Endothelial cell of umbilical vein (primary cell): ENCODE measurements at regions not wholly inside any gene's neighbourhood (a gene's known extent, or its start where the extent isn't known, plus 50 kb on each side); places are given as distances from the start of the nearest gene placed in this dataset.

ENCODE experiments used
- BruUV-seq: library from RNA; stranded (reverse); fragments of 400-500 nt; replicated peaks from 2 replicates; lab custom pipeline; 2021; lab: Mats Ljungman, UMichigan
- CTCF ChIA-PET: fragments of 300-600, 350-600 bp; sonication (Branson Sonifier 250); formaldehyde crosslinking; loops from one replicate; lab custom pipeline; 2021; ENCODE audit warnings: antibody characterized with exemption, inconsistent platforms; lab: Charles Lee
- POLR2A ChIA-PET: fragments of 300-600, 350-600 bp; sonication (Branson Sonifier 250); formaldehyde crosslinking; loops from one replicate; lab custom pipeline; 2021; ENCODE audit warnings: antibody characterized with exemption, inconsistent platforms; lab: Charles Lee
- DNase-seq: peaks from one replicate; pipeline ENCODE4 v3.0.0-alpha.2; 2011; ENCODE audit warnings: low read depth, low spot score
- FAIRE-seq: peaks from 2 replicates; lab custom pipeline; 2011; peaks lifted over from hg19 to GRCh38; lab: Jason Lieb, UNC
- H2AFZ ChIP-seq: 2 replicates; pipeline ENCODE4 v1.6.0; 2012; ENCODE audit warnings: low read depth, low read length, control low read depth, inconsistent platforms
- H3K27ac ChIP-seq: 2 replicates; pipeline ENCODE4 v1.5.1; 2011; ENCODE audit warnings: low read depth, mild to moderate bottlenecking, control low read depth, low read length, moderate library complexity; ENCODE audit not compliant: insufficient read depth
- H3K27me3 ChIP-seq, 2 experiments: 2 replicates each; pipeline versions ENCODE4 v1.6.0 to v1.6.1; 2011; ENCODE audit warnings: low read length in 2 of 2, mixed read lengths in 1 of 2; ENCODE audit not compliant: control insufficient read depth in 2 of 2, insufficient read depth in 2 of 2
- H3K36me3 ChIP-seq, 2 experiments: 2 replicates in 1 of 2; 3 replicates in 1 of 2; pipeline ENCODE4 v1.5.1; 2011; ENCODE audit warnings: low read length in 2 of 2, mild to moderate bottlenecking in 1 of 2, moderate library complexity in 1 of 2; ENCODE audit not compliant: control insufficient read depth in 2 of 2, insufficient read depth in 2 of 2; ENCODE audit errors: extremely low read depth in 1 of 2
- H3K4me1 ChIP-seq: 3 replicates; pipeline ENCODE4 v1.5.1; 2011; ENCODE audit warnings: mild to moderate bottlenecking, low read length; ENCODE audit not compliant: control insufficient read depth, insufficient read depth; ENCODE audit errors: extremely low read depth
- H3K4me2 ChIP-seq: 2 replicates; pipeline ENCODE4 v1.6.1; 2011; ENCODE audit warnings: low read length, control low read depth, mixed read lengths; ENCODE audit not compliant: insufficient read depth
- H3K4me3 ChIP-seq, 3 experiments: fragments of 200-600 bp in 1 of 3; sonication (generic), shearing (Covaris generic) in 1 of 3; replicated peaks in 1 of 3; 2 replicates each; pipeline ENCODE4 v1.5.1; 2011 to 2016; ENCODE audit warnings: control low read depth in 3 of 3, low read length in 3 of 3, mild to moderate bottlenecking in 2 of 3, inconsistent platforms in 1 of 3, low read depth in 1 of 3, moderate library complexity in 1 of 3; ENCODE audit not compliant: insufficient read depth in 1 of 3
- H3K79me2 ChIP-seq: 2 replicates; pipeline ENCODE4 v1.6.0; 2012; ENCODE audit warnings: low read length, inconsistent platforms; ENCODE audit not compliant: control insufficient read depth, insufficient read depth
- H3K9ac ChIP-seq: replicated peaks from 2 replicates; pipeline ENCODE3; 2011; ENCODE audit warnings: low read length, control low read depth; ENCODE audit not compliant: insufficient read depth; ENCODE audit errors: extremely low read depth
- H3K9me1 ChIP-seq: replicated peaks from 3 replicates; pipeline ENCODE4 v1.6.0; 2011; ENCODE audit warnings: mild to moderate bottlenecking, low read length; ENCODE audit not compliant: control insufficient read depth, insufficient read depth; ENCODE audit errors: extremely low read depth
- H3K9me3 ChIP-seq: replicated peaks from 2 replicates; pipeline ENCODE4 v1.5.1; 2012; ENCODE audit warnings: low read length, inconsistent platforms; ENCODE audit not compliant: control insufficient read depth, insufficient read depth
- H4K20me1 ChIP-seq: replicated peaks from 2 replicates; pipeline ENCODE3; 2011; ENCODE audit warnings: mild to moderate bottlenecking, low read length; ENCODE audit not compliant: control insufficient read depth, insufficient read depth; ENCODE audit errors: extremely low read depth
- EZH2 ChIP-seq: IDR thresholded peaks from 2 replicates; pipeline ENCODE4 v1.6.1; 2012; ENCODE audit warnings: borderline replicate concordance, low read depth, mild to moderate bottlenecking, moderate library complexity, low read length, inconsistent platforms; ENCODE audit not compliant: severe bottlenecking
- FOS ChIP-seq: IDR thresholded peaks from 2 replicates; pipeline ENCODE4 v1.6.1; 2011; ENCODE audit warnings: mild to moderate bottlenecking, low read length, moderate library complexity, borderline replicate concordance; ENCODE audit not compliant: insufficient read depth
- GATA2 ChIP-seq: IDR thresholded peaks from 2 replicates; pipeline ENCODE4 v1.7.0; 2011; ENCODE audit warnings: low read depth, mild to moderate bottlenecking, moderate library complexity, mixed read lengths, low read length; ENCODE audit not compliant: insufficient read length, insufficient read depth
- JUN ChIP-seq: IDR thresholded peaks from 2 replicates; pipeline ENCODE4 v1.6.1; 2011; ENCODE audit warnings: borderline replicate concordance, low read depth; ENCODE audit not compliant: insufficient read length, insufficient read depth
- MAX ChIP-seq: IDR thresholded peaks from 2 replicates; pipeline ENCODE4 v1.6.1; 2011; ENCODE audit not compliant: insufficient read depth, insufficient read length
- MYC ChIP-seq: IDR thresholded peaks from one replicate; pipeline ENCODE4 v1.6.1; 2011; ENCODE audit warnings: mild to moderate bottlenecking, low read depth, low read length
- POLR2A ChIP-seq: IDR thresholded peaks from 2 replicates; pipeline ENCODE4 v1.6.1; 2012; ENCODE audit warnings: low read depth, mild to moderate bottlenecking, control low read depth, low read length
- POLR2AphosphoS5 ChIP-seq: IDR thresholded peaks from 2 replicates; pipeline ENCODE4 v1.6.1; 2012; ENCODE audit warnings: low read depth, mild to moderate bottlenecking, control low read depth, low read length, moderate library complexity; ENCODE audit not compliant: insufficient read depth
- dilution Hi-C: fragments of 300-500 bp; cut with MboI; formaldehyde crosslinking; loops from one replicate; pipeline ENCODE4 v1.15.0; 2019; ENCODE audit warnings: low sequenced_read_pairs; ENCODE audit not compliant: extremely low pct_ligation_motif_present
- intact Hi-C: fragments of 100-400 bp; cut with micrococcal nuclease; formaldehyde crosslinking; loops from one replicate; pipeline ENCODE4 v1.10.0; 2022
- TF ChIP-seq, protein P1 (sequence below), 2 donors: IDR thresholded peaks; 1 replicate in 1 of 2; 2 replicates in 1 of 2; pipeline ENCODE4 v1.5.1; 2011; ENCODE audit warnings: low read length in 2 of 2, mild to moderate bottlenecking in 2 of 2, moderate library complexity in 2 of 2, control low read depth in 1 of 2, inconsistent platforms in 1 of 2, low read depth in 1 of 2; ENCODE audit not compliant: insufficient read depth in 1 of 2; ENCODE audit errors: extremely low read depth in 1 of 2

GRCh38 chr14:94925416-94926173, 155.7 kb upstream of the GSC start:
- intact Hi-C loops (no loop called here), dilution Hi-C loops (no loop called here)
- Histone ChIP-seq H3K9me3 (no peaks in the 10 kb centered on the region), H3K4me1 (no peaks in the 10 kb centered on the region), H3K9ac (no peak overlapping the region), H3K4me3 (no peak overlapping the region), H3K4me2 (no peak overlapping the region), H3K27me3 (no peaks in the 10 kb centered on the region), H3K27ac (no peak overlapping the region), H3K36me3 (no peaks in the 10 kb centered on the region), H4K20me1 (no peaks in the 10 kb centered on the region), H3K9me1 (no peaks in the 10 kb centered on the region), H3K79me2 (no peaks in the 10 kb centered on the region), H2AFZ (no peak overlapping the region)
- DNase-seq (no peak), FAIRE-seq (no peak)
- ChIA-PET CTCF (no interaction called here), POLR2A (no interaction called here)
- no TSS peak for BruUV-seq
- TF ChIP-seq FOS = no peak
- no peak for TF ChIP-seq JUN
- no peak for TF ChIP-seq MAX
- no peak for TF ChIP-seq EZH2
- TF ChIP-seq, protein P1, sequence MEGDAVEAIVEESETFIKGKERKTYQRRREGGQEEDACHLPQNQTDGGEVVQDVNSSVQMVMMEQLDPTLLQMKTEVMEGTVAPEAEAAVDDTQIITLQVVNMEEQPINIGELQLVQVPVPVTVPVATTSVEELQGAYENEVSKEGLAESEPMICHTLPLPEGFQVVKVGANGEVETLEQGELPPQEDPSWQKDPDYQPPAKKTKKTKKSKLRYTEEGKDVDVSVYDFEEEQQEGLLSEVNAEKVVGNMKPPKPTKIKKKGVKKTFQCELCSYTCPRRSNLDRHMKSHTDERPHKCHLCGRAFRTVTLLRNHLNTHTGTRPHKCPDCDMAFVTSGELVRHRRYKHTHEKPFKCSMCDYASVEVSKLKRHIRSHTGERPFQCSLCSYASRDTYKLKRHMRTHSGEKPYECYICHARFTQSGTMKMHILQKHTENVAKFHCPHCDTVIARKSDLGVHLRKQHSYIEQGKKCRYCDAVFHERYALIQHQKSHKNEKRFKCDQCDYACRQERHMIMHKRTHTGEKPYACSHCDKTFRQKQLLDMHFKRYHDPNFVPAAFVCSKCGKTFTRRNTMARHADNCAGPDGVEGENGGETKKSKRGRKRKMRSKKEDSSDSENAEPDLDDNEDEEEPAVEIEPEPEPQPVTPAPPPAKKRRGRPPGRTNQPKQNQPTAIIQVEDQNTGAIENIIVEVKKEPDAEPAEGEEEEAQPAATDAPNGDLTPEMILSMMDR (IDR thresholded peaks at IDR 0.05; ENCODE audit: extremely low read depth in 1 of 2, insufficient read depth in 1 of 2, low read depth in 1 of 2, low read length in 2 of 2) = no peak
- no peak for TF ChIP-seq POLR2AphosphoS5
- no peak for TF ChIP-seq GATA2
- TF ChIP-seq MYC = no peak
- no peak for TF ChIP-seq POLR2A
